Fibroblast of mammary gland (primary cell): ENCODE measurements at regions not wholly inside any gene's neighbourhood (a gene's known extent, or its start where the extent isn't known, plus 50 kb on each side); places are given as distances from the start of the nearest gene placed in this dataset.

ENCODE experiments used
- DNase-seq: peaks from one replicate; pipeline ENCODE4 v3.0.0-alpha.2; 2010; ENCODE audit warnings: low read depth
- H3K4me3 ChIP-seq: 2 replicates; pipeline ENCODE4 v1.5.1; 2011; ENCODE audit warnings: low read depth, mild to moderate bottlenecking, low read length, moderate library complexity; ENCODE audit not compliant: control insufficient read depth
- TF ChIP-seq, protein P1 (sequence below): conservative IDR thresholded peaks from 2 replicates; pipeline ENCODE4 v1.5.1; 2011; ENCODE audit warnings: low read depth, low read length, inconsistent platforms; ENCODE audit not compliant: control insufficient read depth, insufficient read depth

GRCh38 chr6:120103618-120104017, 754.1 kb upstream of the MAN1A1 start:
- no peak for DNase-seq
- TF ChIP-seq, protein P1, sequence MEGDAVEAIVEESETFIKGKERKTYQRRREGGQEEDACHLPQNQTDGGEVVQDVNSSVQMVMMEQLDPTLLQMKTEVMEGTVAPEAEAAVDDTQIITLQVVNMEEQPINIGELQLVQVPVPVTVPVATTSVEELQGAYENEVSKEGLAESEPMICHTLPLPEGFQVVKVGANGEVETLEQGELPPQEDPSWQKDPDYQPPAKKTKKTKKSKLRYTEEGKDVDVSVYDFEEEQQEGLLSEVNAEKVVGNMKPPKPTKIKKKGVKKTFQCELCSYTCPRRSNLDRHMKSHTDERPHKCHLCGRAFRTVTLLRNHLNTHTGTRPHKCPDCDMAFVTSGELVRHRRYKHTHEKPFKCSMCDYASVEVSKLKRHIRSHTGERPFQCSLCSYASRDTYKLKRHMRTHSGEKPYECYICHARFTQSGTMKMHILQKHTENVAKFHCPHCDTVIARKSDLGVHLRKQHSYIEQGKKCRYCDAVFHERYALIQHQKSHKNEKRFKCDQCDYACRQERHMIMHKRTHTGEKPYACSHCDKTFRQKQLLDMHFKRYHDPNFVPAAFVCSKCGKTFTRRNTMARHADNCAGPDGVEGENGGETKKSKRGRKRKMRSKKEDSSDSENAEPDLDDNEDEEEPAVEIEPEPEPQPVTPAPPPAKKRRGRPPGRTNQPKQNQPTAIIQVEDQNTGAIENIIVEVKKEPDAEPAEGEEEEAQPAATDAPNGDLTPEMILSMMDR: no peak
- H3K4me3 ChIP-seq: no peak overlapping the region

GRCh38 chr6:120096696-120097260, 747.2 kb upstream of the MAN1A1 start:
- no peak for DNase-seq
- H3K4me3 ChIP-seq: no peak overlapping the region
- TF ChIP-seq, protein P1: no peak

DNA sequence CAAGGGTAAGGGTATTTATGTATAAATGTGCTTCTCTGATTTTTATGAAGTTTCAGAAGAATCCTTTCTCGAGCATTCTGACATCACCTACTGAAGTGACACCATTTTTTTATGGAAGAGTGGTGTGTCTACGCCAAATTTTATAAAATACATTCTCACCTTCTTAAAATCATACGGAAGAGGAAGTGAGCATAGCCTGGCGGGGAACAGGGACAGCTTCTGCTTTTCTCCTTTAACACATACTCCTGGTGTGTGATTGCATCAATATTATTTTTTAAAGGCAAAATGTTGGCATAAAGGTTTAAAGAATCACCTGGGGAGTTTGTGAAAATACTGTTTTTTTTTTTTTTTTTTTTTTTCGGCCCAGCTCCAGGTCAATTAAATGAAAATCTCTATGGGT, 733.6 kb upstream of the MAN1A1 start:
- H3K4me3 ChIP-seq: no peak overlapping the region
- DNase-seq: no peak
- TF ChIP-seq, protein P1: no peak

GRCh38 chr6:120077489-120077888, 727.9 kb upstream of the MAN1A1 start:
- TF ChIP-seq, protein P1: peak; percentile 37
- H3K4me3 ChIP-seq: no peak overlapping the region
- peak; percentile 37 for DNase-seq

GRCh38 chr6:120058410-120058809, 708.8 kb upstream of the MAN1A1 start:
- TF ChIP-seq, protein P1: no peak
- H3K4me3 ChIP-seq: no peak overlapping the region
- no peak for DNase-seq

GRCh38 chr6:120056085-120056484, 706.5 kb upstream of the MAN1A1 start:
- H3K4me3 ChIP-seq: no peak overlapping the region
- TF ChIP-seq, protein P1: peak; percentile 58
- DNase-seq: peak; percentile 8

DNA sequence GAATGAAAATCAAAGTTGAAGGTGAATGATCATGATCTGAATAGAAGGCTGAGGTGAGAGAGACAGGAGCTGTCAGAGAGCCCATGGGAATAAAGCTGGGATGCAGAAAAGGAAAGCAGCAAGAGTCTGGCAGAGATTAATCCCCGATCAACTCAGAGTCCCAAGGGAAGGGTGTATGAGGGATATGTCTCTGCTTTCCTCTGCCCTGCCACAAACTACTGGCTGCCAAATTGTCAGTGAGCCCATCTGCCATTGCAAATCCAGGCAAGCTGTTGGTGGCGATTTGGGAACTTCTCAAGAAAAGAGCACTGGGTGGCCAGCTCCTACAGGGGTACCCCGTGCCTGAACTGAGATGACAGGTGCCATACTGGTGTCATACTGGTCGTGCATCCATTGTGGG, 705.5 kb upstream of the MAN1A1 start:
- no peak for DNase-seq
- TF ChIP-seq, protein P1: no peak
- H3K4me3 ChIP-seq: no peak overlapping the region
